H9 (cell line): ENCODE measurements at regions not wholly inside any gene's neighbourhood (a gene's known extent, or its start where the extent isn't known, plus 50 kb on each side); places are given as distances from the start of the nearest gene placed in this dataset.

Source experiments
- DNase-seq: peaks from one replicate; pipeline ENCODE4 v3.0.0-alpha.2; 2017
- H2AFZ ChIP-seq: one replicate; pipeline ENCODE4 v1.6.1; 2013; ENCODE audit warnings: mild to moderate bottlenecking, low read length, control low read depth, moderate library complexity
- H2AK5ac ChIP-seq: 2 replicates; pipeline ENCODE4 v1.6.1; 2013; ENCODE audit warnings: low read length, control low read depth, mixed read lengths; ENCODE audit not compliant: insufficient read length
- H2BK120ac ChIP-seq: one replicate; pipeline ENCODE4 v1.6.1; 2013; ENCODE audit warnings: low read depth, mild to moderate bottlenecking, low read length, control low read depth, inconsistent platforms; ENCODE audit not compliant: poor library complexity, severe bottlenecking
- H2BK12ac ChIP-seq: 2 replicates; pipeline ENCODE4 v1.6.1; 2013; ENCODE audit warnings: low read length, control low read depth, mixed read lengths, low read depth; ENCODE audit not compliant: insufficient read length
- H2BK15ac ChIP-seq: 2 replicates; pipeline ENCODE4 v1.6.1; 2013; ENCODE audit warnings: low read depth, low read length, control low read depth
- H2BK20ac ChIP-seq: one replicate; pipeline ENCODE4 v1.6.1; 2013; ENCODE audit warnings: low read depth, mild to moderate bottlenecking, low read length, control low read depth, inconsistent platforms; ENCODE audit not compliant: poor library complexity, severe bottlenecking
- H2BK5ac ChIP-seq: 2 replicates; pipeline ENCODE4 v1.6.1; 2013; ENCODE audit warnings: low read length, control low read depth, mixed read lengths; ENCODE audit not compliant: insufficient read length
- H3K14ac ChIP-seq: 2 replicates; pipeline ENCODE4 v1.6.1; 2013; ENCODE audit warnings: low read length, control low read depth; ENCODE audit not compliant: insufficient read depth
- H3K18ac ChIP-seq: 2 replicates; pipeline ENCODE4 v1.6.1; 2013; ENCODE audit warnings: low read depth, mild to moderate bottlenecking, mixed read lengths, low read length, control low read depth; ENCODE audit not compliant: insufficient read length
- H3K23ac ChIP-seq: 2 replicates; pipeline ENCODE4 v1.6.1; 2013; ENCODE audit warnings: low read length, control low read depth, mixed read lengths, low read depth; ENCODE audit not compliant: insufficient read length
- H3K23me2 ChIP-seq: 2 replicates; pipeline ENCODE4 v1.6.1; 2013; ENCODE audit warnings: low read depth, mild to moderate bottlenecking, mixed read lengths, low read length, control low read depth; ENCODE audit not compliant: insufficient read length, poor library complexity, severe bottlenecking
- H3K27ac ChIP-seq: 2 replicates; pipeline ENCODE4 v1.5.1; 2013; ENCODE audit warnings: low read length, control low read depth, mixed read lengths, low read depth; ENCODE audit not compliant: insufficient read length
- H3K27me3 ChIP-seq: 2 replicates; pipeline ENCODE4 v1.6.1; 2013; ENCODE audit warnings: low read length, control low read depth, inconsistent platforms; ENCODE audit not compliant: insufficient read depth
- H3K4ac ChIP-seq: 2 replicates; pipeline ENCODE4 v1.6.1; 2013; ENCODE audit warnings: low read depth, mild to moderate bottlenecking, control low read depth, inconsistent platforms, low read length, moderate library complexity
- H3K4me1 ChIP-seq: 2 replicates; pipeline ENCODE4 v1.6.1; 2013; ENCODE audit warnings: low read length, control low read depth, inconsistent platforms; ENCODE audit not compliant: insufficient read depth
- H3K4me2 ChIP-seq: 2 replicates; pipeline ENCODE4 v1.6.1; 2013; ENCODE audit warnings: low read length, control low read depth, mixed read lengths; ENCODE audit not compliant: insufficient read length, insufficient read depth
- H3K56ac ChIP-seq: 2 replicates; pipeline ENCODE4 v1.6.1; 2013; ENCODE audit warnings: low read depth, mild to moderate bottlenecking, mixed read lengths, low read length, control low read depth; ENCODE audit not compliant: insufficient read length
- H3K79me1 ChIP-seq: 2 replicates; pipeline ENCODE4 v1.6.1; 2013; ENCODE audit warnings: low read depth, mild to moderate bottlenecking, moderate library complexity, low read length, control low read depth, inconsistent platforms; ENCODE audit not compliant: insufficient read depth, poor library complexity, severe bottlenecking
- H3K79me2 ChIP-seq: 2 replicates; pipeline ENCODE4 v1.6.1; 2013; ENCODE audit warnings: low read length, control low read depth, inconsistent platforms; ENCODE audit not compliant: insufficient read depth
- H3K9ac ChIP-seq: 2 replicates; pipeline ENCODE4 v1.6.1; 2013; ENCODE audit warnings: low read length, control low read depth, mixed read lengths; ENCODE audit not compliant: insufficient read length; ENCODE audit errors: extremely low read depth
- H3K9me3 ChIP-seq: one replicate; pipeline ENCODE4 v1.6.1; 2013; ENCODE audit warnings: low read depth, low read length, inconsistent platforms; ENCODE audit not compliant: control insufficient read depth
- H3T11ph ChIP-seq: one replicate; pipeline ENCODE4 v1.6.1; 2013; ENCODE audit warnings: mild to moderate bottlenecking, low read length, control low read depth, inconsistent platforms
- H4K20me1 ChIP-seq: one replicate; pipeline ENCODE4 v1.6.1; 2013; ENCODE audit not compliant: control insufficient read depth, insufficient read length, insufficient read depth
- H4K5ac ChIP-seq: 2 replicates; pipeline ENCODE4 v1.6.1; 2013; ENCODE audit warnings: low read depth, mild to moderate bottlenecking, mixed read lengths, low read length, control low read depth; ENCODE audit not compliant: insufficient read length
- H4K8ac ChIP-seq: replicated peaks from 2 replicates; pipeline ENCODE4 v1.6.1; 2013; ENCODE audit warnings: low read length, control low read depth, mixed read lengths, low read depth; ENCODE audit not compliant: insufficient read length
- H4K91ac ChIP-seq: 2 replicates; pipeline ENCODE4 v1.6.1; 2013; ENCODE audit warnings: low read depth, mild to moderate bottlenecking, moderate library complexity, mixed read lengths, low read length, control low read depth; ENCODE audit not compliant: insufficient read length
- H3K27ac Mint-ChIP-seq, 3 experiments: 2 replicates in 2 of 3; 3 replicates in 1 of 3; pipeline ENCODE4 v1.8.0; 2020 to 2021; ENCODE audit warnings: mixed read lengths in 3 of 3, mild to moderate bottlenecking in 1 of 3, moderate library complexity in 1 of 3
- H3K27me3 Mint-ChIP-seq: 2 replicates; pipeline ENCODE4 v1.8.0; 2021; ENCODE audit warnings: low read depth, mild to moderate bottlenecking, moderate library complexity, mixed read lengths
- H3K36me3 Mint-ChIP-seq, 3 experiments: 2 replicates in 2 of 3; 3 replicates in 1 of 3; pipeline ENCODE4 v1.8.0; 2020 to 2021; ENCODE audit warnings: low read depth in 3 of 3, mixed read lengths in 3 of 3; ENCODE audit not compliant: insufficient read depth in 1 of 3
- H3K4me1 Mint-ChIP-seq, 2 experiments: 2 replicates each; pipeline ENCODE4 v1.8.0; 2020; ENCODE audit warnings: mixed read lengths in 2 of 2
- H3K4me3 Mint-ChIP-seq, 2 experiments: 2 replicates in 1 of 2; 3 replicates in 1 of 2; pipeline ENCODE4 v1.8.0; 2020 to 2021; ENCODE audit warnings: mild to moderate bottlenecking in 2 of 2, mixed read lengths in 2 of 2, moderate library complexity in 1 of 2
- H3K9me3 Mint-ChIP-seq, 2 experiments: 2 replicates in 1 of 2; 3 replicates in 1 of 2; pipeline ENCODE4 v1.8.0; 2020; ENCODE audit warnings: mild to moderate bottlenecking in 2 of 2, mixed read lengths in 2 of 2, moderate library complexity in 1 of 2
- CTCF ChIP-seq: fragments of 200-600 bp; sonication (generic); conservative IDR thresholded peaks from 3 replicates; pipeline ENCODE4 v1.8.0; 2021; ENCODE audit warnings: antibody characterized with exemption, mild to moderate bottlenecking
- WGBS: extraction: QIAGEN DNeasy Blood & Tissue Kit; methylation state at CpG from one replicate; pipeline ENCODE4 v1.1.7; 2013; ENCODE audit warnings: missing lambda C conversion rate, low lambda C conversion rate, mixed read lengths; ENCODE audit not compliant: insufficient read length; ENCODE audit errors: extremely low coverage; 5-methylcytosine and 5-hydroxymethylcytosine counted together

GRCh38 chr4:177235026-177235425 lies 74.6 kb upstream of the NEIL3 start:
- no peak overlapping the region for H2BK15ac ChIP-seq
- no peak overlapping the region for H3K56ac ChIP-seq
- no peaks in the 10 kb centered on the region for H4K20me1 ChIP-seq
- H3K4me1 ChIP-seq, result no peaks in the 10 kb centered on the region
- no peak overlapping the region for H2BK120ac ChIP-seq
- no peak overlapping the region for H3K18ac ChIP-seq
- no peaks in the 10 kb centered on the region for H3K9me3 ChIP-seq
- no peaks in the 10 kb centered on the region for H3K27me3 ChIP-seq
- H4K5ac ChIP-seq, result no peak overlapping the region
- Mint-ChIP-seq H3K4me3 (no peak overlapping the region), H3K9me3 (no peaks in the 10 kb centered on the region), H3K36me3 (no peaks in the 10 kb centered on the region), H3K4me1 (0 out of 4 replicates have a peak, but pooled peaks cover 0 to 2% of the 10 kb centered on the region in 2 experiments), H3K27ac (no peak overlapping the region), H3K27me3 (no peaks in the 10 kb centered on the region)
- no peak overlapping the region for H2BK5ac ChIP-seq
- no peak overlapping the region for H2AFZ ChIP-seq
- no peak overlapping the region for H4K91ac ChIP-seq
- no peak overlapping the region for H3K4ac ChIP-seq
- no peak overlapping the region for H2BK12ac ChIP-seq
- H3T11ph ChIP-seq, result no peak overlapping the region
- no peak overlapping the region for H4K8ac ChIP-seq
- no peak for DNase-seq
- no peak overlapping the region for H2BK20ac ChIP-seq
- H3K27ac ChIP-seq, result no peak overlapping the region
- TF ChIP-seq CTCF, result no peak
- no peaks in the 10 kb centered on the region for H3K79me1 ChIP-seq
- H3K9ac ChIP-seq, result no peak overlapping the region
- no peak overlapping the region for H3K4me2 ChIP-seq
- H3K14ac ChIP-seq, result no peak overlapping the region
- no peak overlapping the region for H2AK5ac ChIP-seq
- H3K23ac ChIP-seq, result no peak overlapping the region
- WGBS, result no CpG with 5 or more reads among the region's 1 CpG
- no peaks in the 10 kb centered on the region for H3K79me2 ChIP-seq
- no peaks in the 10 kb centered on the region for H3K23me2 ChIP-seq
